ENCODE measurements at regions not wholly inside any gene's neighbourhood (a gene's known extent, or its start where the extent isn't known, plus 50 kb on each side); places are given as distances from the start of the nearest gene placed in this dataset.

GRCh38 chr6:18329776-18330175 is 57.4 kb upstream of the RNF144B start:
- H3K36me3 ChIP-seq (ENCODE audit: control insufficient read depth, insufficient read depth, low read length) = no peaks in the 10 kb centered on the region
- H3K27me3 ChIP-seq (ENCODE audit: control insufficient read depth, insufficient read depth, low read length) = no peaks in the 10 kb centered on the region
- no peak overlapping the region for H3K27ac ChIP-seq (ENCODE audit: insufficient read depth, low read length)
- H3K4me2 ChIP-seq (ENCODE audit: extremely low read depth, insufficient read depth, low read length) = no peak overlapping the region
- no peak overlapping the region for H3K9ac ChIP-seq (ENCODE audit: insufficient read depth, low read length)
- TF ChIP-seq EZH2 (IDR thresholded peaks at IDR 0.05; ENCODE audit: low read length, missing control alignments) = no peak
- no peak for TF ChIP-seq CTCF (conservative IDR thresholded peaks at IDR 0.05 in 1 of 2, IDR thresholded peaks at IDR 0.05 in 1 of 2; ENCODE audit: low read depth in 1 of 2, low read length in 2 of 2)
- no peak overlapping the region for H3K4me3 ChIP-seq (replicated peaks in 1 of 4; ENCODE audit: control extremely low read depth in 1 of 4, insufficient read depth in 1 of 4, low read depth in 3 of 4, low read length in 4 of 4)
- no peaks in the 10 kb centered on the region for H3K4me1 ChIP-seq (ENCODE audit: control insufficient read depth, extremely low read depth, insufficient read depth, low read length)
- no peak for DNase-seq (ENCODE audit: low read depth in 2 of 2)
- no peaks in the 10 kb centered on the region for H3K9me3 ChIP-seq (ENCODE audit: control insufficient read depth, insufficient read depth, low read depth, low read length)
- H2AFZ ChIP-seq (ENCODE audit: low read length) = no peak overlapping the region
- no peaks in the 10 kb centered on the region for H3K79me2 ChIP-seq (ENCODE audit: control insufficient read depth, insufficient read depth, low read length)
- no peaks in the 10 kb centered on the region for H4K20me1 ChIP-seq (ENCODE audit: control insufficient read depth, extremely low read depth, insufficient read depth, low read length)

GRCh38 chr6:18328540-18328939 is 58.6 kb upstream of the RNF144B start:
- DNase-seq (ENCODE audit: low read depth in 2 of 2) = no peak
- H3K4me3 ChIP-seq (replicated peaks in 1 of 4; ENCODE audit: control extremely low read depth in 1 of 4, insufficient read depth in 1 of 4, low read depth in 3 of 4, low read length in 4 of 4) = no peak overlapping the region
- H3K27me3 ChIP-seq (ENCODE audit: control insufficient read depth, insufficient read depth, low read length) = no peaks in the 10 kb centered on the region
- no peaks in the 10 kb centered on the region for H3K79me2 ChIP-seq (ENCODE audit: control insufficient read depth, insufficient read depth, low read length)
- H3K4me2 ChIP-seq (ENCODE audit: extremely low read depth, insufficient read depth, low read length) = no peak overlapping the region
- H3K36me3 ChIP-seq (ENCODE audit: control insufficient read depth, insufficient read depth, low read length) = no peaks in the 10 kb centered on the region
- no peak overlapping the region for H3K9ac ChIP-seq (ENCODE audit: insufficient read depth, low read length)
- H3K4me1 ChIP-seq (ENCODE audit: control insufficient read depth, extremely low read depth, insufficient read depth, low read length) = no peaks in the 10 kb centered on the region
- no peaks in the 10 kb centered on the region for H3K9me3 ChIP-seq (ENCODE audit: control insufficient read depth, insufficient read depth, low read depth, low read length)
- H4K20me1 ChIP-seq (ENCODE audit: control insufficient read depth, extremely low read depth, insufficient read depth, low read length) = no peaks in the 10 kb centered on the region
- TF ChIP-seq CTCF (conservative IDR thresholded peaks at IDR 0.05 in 1 of 2, IDR thresholded peaks at IDR 0.05 in 1 of 2; ENCODE audit: low read depth in 1 of 2, low read length in 2 of 2) (no peak), EZH2 (IDR thresholded peaks at IDR 0.05; ENCODE audit: low read length, missing control alignments) (no peak)
- no peak overlapping the region for H3K27ac ChIP-seq (ENCODE audit: insufficient read depth, low read length)
- H2AFZ ChIP-seq (ENCODE audit: low read length) = no peak overlapping the region

- Histone ChIP-seq H3K79me2 (ENCODE audit: control insufficient read depth, insufficient read depth, low read length) (no peaks in the 10 kb centered on the region), H3K9ac (ENCODE audit: insufficient read depth, low read length) (no peak overlapping the region), H2AFZ (ENCODE audit: low read length) (no peak overlapping the region), H3K36me3 (ENCODE audit: control insufficient read depth, insufficient read depth, low read length) (no peaks in the 10 kb centered on the region), H3K4me2 (ENCODE audit: extremely low read depth, insufficient read depth, low read length) (no peak overlapping the region), H3K4me1 (ENCODE audit: control insufficient read depth, extremely low read depth, insufficient read depth, low read length) (no peaks in the 10 kb centered on the region), H3K9me3 (ENCODE audit: control insufficient read depth, insufficient read depth, low read depth, low read length) (no peaks in the 10 kb centered on the region), H3K4me3 (replicated peaks in 1 of 4; ENCODE audit: control extremely low read depth in 1 of 4, insufficient read depth in 1 of 4, low read depth in 3 of 4, low read length in 4 of 4) (no peak overlapping the region), H3K27me3 (ENCODE audit: control insufficient read depth, insufficient read depth, low read length) (no peaks in the 10 kb centered on the region), H3K27ac (ENCODE audit: insufficient read depth, low read length) (no peak overlapping the region), H4K20me1 (ENCODE audit: control insufficient read depth, extremely low read depth, insufficient read depth, low read length) (no peaks in the 10 kb centered on the region)
- no peak for DNase-seq (ENCODE audit: low read depth in 2 of 2)
- TF ChIP-seq EZH2 (IDR thresholded peaks at IDR 0.05; ENCODE audit: low read length, missing control alignments) = no peak
- TF ChIP-seq CTCF (conservative IDR thresholded peaks at IDR 0.05 in 1 of 2, IDR thresholded peaks at IDR 0.05 in 1 of 2; ENCODE audit: low read depth in 1 of 2, low read length in 2 of 2) = no peak
Observed at GRCh38 chr6:18328070-18328469, 59.1 kb upstream of the RNF144B start.

Data from fibroblast of lung (primary cell).